HG03442 (cell line): ENCODE measurements at regions not wholly inside any gene's neighbourhood (a gene's known extent, or its start where the extent isn't known, plus 50 kb on each side); places are given as distances from the start of the nearest gene placed in this dataset.

Source experiments
- ATAC-seq: cut with Tn5 transposase; IDR thresholded peaks from one replicate; pipeline ENCODE4 v1.9.1; 2021; ENCODE audit warnings: mild to moderate bottlenecking, moderate library complexity; ENCODE audit not compliant: unreplicated experiment

GRCh38 chr4:187294861-187295260, 571.2 kb upstream of the FAT1 start:
- ATAC-seq, result no peak

- ATAC-seq, result no peak
Measured at GRCh38 chr4:187301923-187302322, 578.3 kb upstream of the FAT1 start.

GRCh38 chr4:187302457-187303150, 578.9 kb upstream of the FAT1 start:
- ATAC-seq, result no peak

GRCh38 chr4:187304133-187304532, 580.5 kb upstream of the FAT1 start:
- ATAC-seq, result no peak

GRCh38 chr4:187307131-187307530, 583.5 kb upstream of the FAT1 start:
- no peak for ATAC-seq

- ATAC-seq, result no peak
Measured at GRCh38 chr4:187309456-187309855, 585.8 kb upstream of the FAT1 start.

GRCh38 chr4:187312299-187312698, 588.6 kb upstream of the FAT1 start:
- ATAC-seq, result no peak

- ATAC-seq, result no peak
Measured at GRCh38 chr4:187317799-187318198, 594.1 kb upstream of the FAT1 start.

GRCh38 chr4:187321711-187322110, 598.1 kb upstream of the FAT1 start:
- no peak for ATAC-seq

GRCh38 chr4:187332141-187332540, 608.5 kb upstream of the FAT1 start:
- ATAC-seq, result no peak

GRCh38 chr4:187333151-187333550, 609.5 kb upstream of the FAT1 start:
- ATAC-seq, result no peak

GRCh38 chr4:187335339-187335738, 611.7 kb upstream of the FAT1 start:
- ATAC-seq, result no peak

GRCh38 chr4:187354740-187355139, 631.1 kb upstream of the FAT1 start:
- ATAC-seq, result no peak

GRCh38 chr4:187357045-187357643, 633.5 kb upstream of the FAT1 start:
- no peak for ATAC-seq

GRCh38 chr4:187357821-187358220, 634.2 kb upstream of the FAT1 start:
- ATAC-seq, result no peak

- no peak for ATAC-seq
Measured at GRCh38 chr4:187362937-187363857, 632.4 kb upstream of the ZFP42 start.

- no peak for ATAC-seq
Measured at GRCh38 chr4:187364401-187364800, 631.2 kb upstream of the ZFP42 start.

- ATAC-seq, result no peak
Measured at GRCh38 chr4:187364851-187365250, 630.7 kb upstream of the ZFP42 start.

- no peak for ATAC-seq
Measured at GRCh38 chr4:187366530-187366929, 629.0 kb upstream of the ZFP42 start.

GRCh38 chr4:187370918-187371317, 624.7 kb upstream of the ZFP42 start:
- no peak for ATAC-seq

GRCh38 chr4:187378441-187378840, 617.1 kb upstream of the ZFP42 start:
- ATAC-seq, result no peak

- no peak for ATAC-seq
Measured at GRCh38 chr4:187380181-187380581, 615.4 kb upstream of the ZFP42 start.
